ENCODE measurements at regions not wholly inside any gene's neighbourhood (a gene's known extent, or its start where the extent isn't known, plus 50 kb on each side); places are given as distances from the start of the nearest gene placed in this dataset.

DNA sequence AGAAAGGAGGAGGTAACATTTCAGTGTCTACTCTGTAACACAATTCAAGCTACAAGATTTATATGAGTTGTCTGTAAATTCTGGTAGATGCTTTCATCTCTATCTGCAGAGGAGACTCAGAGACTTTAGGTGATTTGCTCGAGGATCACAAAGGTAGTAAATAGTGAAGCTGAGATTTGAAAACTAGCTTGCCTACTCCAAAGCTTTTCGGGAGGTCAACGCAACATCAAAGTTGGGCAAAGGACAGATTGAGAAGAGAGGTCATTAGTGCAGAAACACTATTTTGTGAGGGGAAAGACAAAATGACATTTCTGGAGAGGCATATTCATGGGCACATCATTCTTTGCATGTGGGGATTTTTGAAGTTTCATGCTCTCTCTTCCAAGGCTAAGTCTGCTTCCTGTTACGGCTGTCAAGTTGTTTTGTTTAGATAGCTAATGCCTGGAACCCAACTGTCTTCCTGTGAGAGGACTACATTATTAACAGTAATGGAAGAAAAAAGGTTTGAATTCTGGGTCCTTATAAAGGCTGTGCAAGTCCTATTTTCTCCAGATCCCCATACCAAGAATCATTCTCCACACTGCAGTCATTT, 413.5 kb upstream of the ZNF462 start:
- H2AFZ ChIP-seq (ENCODE audit: low read length): no peak overlapping the region
- no peaks in the 10 kb centered on the region for H3F3A ChIP-seq (ENCODE audit: low read length, unreplicated experiment)
- TF ChIP-seq, protein P1, sequence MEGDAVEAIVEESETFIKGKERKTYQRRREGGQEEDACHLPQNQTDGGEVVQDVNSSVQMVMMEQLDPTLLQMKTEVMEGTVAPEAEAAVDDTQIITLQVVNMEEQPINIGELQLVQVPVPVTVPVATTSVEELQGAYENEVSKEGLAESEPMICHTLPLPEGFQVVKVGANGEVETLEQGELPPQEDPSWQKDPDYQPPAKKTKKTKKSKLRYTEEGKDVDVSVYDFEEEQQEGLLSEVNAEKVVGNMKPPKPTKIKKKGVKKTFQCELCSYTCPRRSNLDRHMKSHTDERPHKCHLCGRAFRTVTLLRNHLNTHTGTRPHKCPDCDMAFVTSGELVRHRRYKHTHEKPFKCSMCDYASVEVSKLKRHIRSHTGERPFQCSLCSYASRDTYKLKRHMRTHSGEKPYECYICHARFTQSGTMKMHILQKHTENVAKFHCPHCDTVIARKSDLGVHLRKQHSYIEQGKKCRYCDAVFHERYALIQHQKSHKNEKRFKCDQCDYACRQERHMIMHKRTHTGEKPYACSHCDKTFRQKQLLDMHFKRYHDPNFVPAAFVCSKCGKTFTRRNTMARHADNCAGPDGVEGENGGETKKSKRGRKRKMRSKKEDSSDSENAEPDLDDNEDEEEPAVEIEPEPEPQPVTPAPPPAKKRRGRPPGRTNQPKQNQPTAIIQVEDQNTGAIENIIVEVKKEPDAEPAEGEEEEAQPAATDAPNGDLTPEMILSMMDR (conservative IDR thresholded peaks at IDR 0.05; ENCODE audit: low read depth, low read length): no peak
- TF ChIP-seq EZH2phosphoT487 (IDR thresholded peaks at IDR 0.05; ENCODE audit: borderline replicate concordance, low read length) (no peak), EZH2 (IDR thresholded peaks at IDR 0.05; ENCODE audit: low read length, unreplicated experiment) (no peak)
- ChIA-PET CTCF (no interaction called here), POLR2A (ENCODE audit: unreplicated experiment) (no interaction called here)
- H3K4me1 ChIP-seq (ENCODE audit: insufficient read depth, low read length): no peaks in the 10 kb centered on the region
- no peaks in the 10 kb centered on the region for H3K27me3 ChIP-seq (ENCODE audit: low read length)
- H3K4me3 ChIP-seq (ENCODE audit: low read length): no peak overlapping the region
- no peaks in the 10 kb centered on the region for H3K79me2 ChIP-seq (ENCODE audit: low read length)
- no peak overlapping the region for H3K27ac ChIP-seq (ENCODE audit: low read length)
- no peak for ATAC-seq
- H3K9ac ChIP-seq (ENCODE audit: low read length): no peak overlapping the region
- no peaks in the 10 kb centered on the region for H3K36me3 ChIP-seq (ENCODE audit: low read depth, low read length)
- DNase-seq: no peak
- no peaks in the 10 kb centered on the region for H3K9me2 ChIP-seq (replicated peaks; ENCODE audit: low read length)
- H4K20me1 ChIP-seq (ENCODE audit: low read length): no peaks in the 10 kb centered on the region
- H3K4me2 ChIP-seq (ENCODE audit: low read length): no peak overlapping the region
- no TSS peak for BruUV-seq (replicated peaks)
- intact Hi-C loops (cut with micrococcal nuclease): no loop called here
- no peaks in the 10 kb centered on the region for H3K9me3 ChIP-seq (ENCODE audit: low read length)

DNA sequence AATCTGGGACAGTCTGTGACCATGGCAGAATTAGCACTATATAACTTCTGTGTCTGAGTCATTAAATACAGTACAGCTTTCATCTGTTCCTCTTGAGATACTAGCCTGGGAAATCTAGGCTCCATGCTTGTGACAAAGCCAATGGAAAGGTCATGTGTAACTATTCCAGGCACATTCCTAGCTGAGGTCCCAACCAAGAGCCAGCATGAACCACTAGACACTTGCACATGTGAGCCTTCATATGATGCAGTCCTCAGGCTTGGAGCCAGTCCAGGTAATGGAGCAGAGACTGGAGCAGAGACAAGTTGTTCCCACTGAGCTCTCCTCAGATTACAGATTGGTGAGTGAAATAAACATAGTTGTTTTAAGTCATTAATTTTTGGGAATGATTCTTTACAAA, 412.4 kb upstream of the ZNF462 start:
- no peaks in the 10 kb centered on the region for H3F3A ChIP-seq (ENCODE audit: low read length, unreplicated experiment)
- no peaks in the 10 kb centered on the region for H4K20me1 ChIP-seq (ENCODE audit: low read length)
- no peak overlapping the region for H3K9ac ChIP-seq (ENCODE audit: low read length)
- H3K4me2 ChIP-seq (ENCODE audit: low read length): no peak overlapping the region
- H3K27ac ChIP-seq (ENCODE audit: low read length): no peak overlapping the region
- H3K27me3 ChIP-seq (ENCODE audit: low read length): no peaks in the 10 kb centered on the region
- no peak for DNase-seq
- intact Hi-C loops (cut with micrococcal nuclease): no loop called here
- H3K79me2 ChIP-seq (ENCODE audit: low read length): no peaks in the 10 kb centered on the region
- ChIA-PET POLR2A (ENCODE audit: unreplicated experiment) (no interaction called here), CTCF (no interaction called here)
- no peak overlapping the region for H2AFZ ChIP-seq (ENCODE audit: low read length)
- no peaks in the 10 kb centered on the region for H3K9me2 ChIP-seq (replicated peaks; ENCODE audit: low read length)
- no peak for ATAC-seq
- no peaks in the 10 kb centered on the region for H3K9me3 ChIP-seq (ENCODE audit: low read length)
- no peak overlapping the region for H3K4me3 ChIP-seq (ENCODE audit: low read length)
- TF ChIP-seq, protein P1 (conservative IDR thresholded peaks at IDR 0.05; ENCODE audit: low read depth, low read length): no peak
- no peak for TF ChIP-seq EZH2 (IDR thresholded peaks at IDR 0.05; ENCODE audit: low read length, unreplicated experiment)
- no peak for TF ChIP-seq EZH2phosphoT487 (IDR thresholded peaks at IDR 0.05; ENCODE audit: borderline replicate concordance, low read length)
- BruUV-seq (replicated peaks): no TSS peak
- H3K36me3 ChIP-seq (ENCODE audit: low read depth, low read length): no peaks in the 10 kb centered on the region
- no peaks in the 10 kb centered on the region for H3K4me1 ChIP-seq (ENCODE audit: insufficient read depth, low read length)

DNA sequence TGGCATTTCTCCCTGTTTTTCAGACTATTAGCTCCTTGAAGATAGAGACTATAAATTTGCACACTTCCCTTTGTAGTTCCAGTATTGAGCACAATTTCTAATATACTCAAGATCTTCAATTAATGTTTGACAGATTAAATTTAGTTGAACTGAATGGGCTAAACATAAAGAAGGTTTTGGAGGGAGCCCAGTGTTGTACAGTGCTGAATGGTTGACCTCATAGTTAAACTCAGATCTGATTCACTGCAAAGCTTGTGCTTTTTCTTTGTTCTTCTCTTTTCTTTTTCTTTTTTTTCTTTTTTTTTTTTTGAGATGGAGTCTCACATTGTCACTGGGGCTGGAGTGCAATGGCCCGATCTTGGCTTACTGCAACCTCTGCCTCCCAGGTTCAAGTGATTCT, 411.7 kb upstream of the ZNF462 start:
- Histone ChIP-seq H3K27ac (ENCODE audit: low read length) (no peak overlapping the region), H3K9me3 (ENCODE audit: low read length) (no peaks in the 10 kb centered on the region), H3K79me2 (ENCODE audit: low read length) (no peaks in the 10 kb centered on the region), H4K20me1 (ENCODE audit: low read length) (no peaks in the 10 kb centered on the region), H3K9ac (ENCODE audit: low read length) (no peak overlapping the region), H3K4me3 (ENCODE audit: low read length) (no peak overlapping the region), H3K4me2 (ENCODE audit: low read length) (no peak overlapping the region), H3K27me3 (ENCODE audit: low read length) (no peaks in the 10 kb centered on the region), H3K9me2 (replicated peaks; ENCODE audit: low read length) (no peaks in the 10 kb centered on the region), H3F3A (ENCODE audit: low read length, unreplicated experiment) (no peaks in the 10 kb centered on the region), H2AFZ (ENCODE audit: low read length) (no peak overlapping the region), H3K4me1 (ENCODE audit: insufficient read depth, low read length) (no peaks in the 10 kb centered on the region), H3K36me3 (ENCODE audit: low read depth, low read length) (no peaks in the 10 kb centered on the region)
- intact Hi-C loops (cut with micrococcal nuclease): no loop called here
- no TSS peak for BruUV-seq (replicated peaks)
- ATAC-seq (no peak), DNase-seq (no peak)
- ChIA-PET CTCF (no interaction called here), POLR2A (ENCODE audit: unreplicated experiment) (no interaction called here)
- TF ChIP-seq EZH2phosphoT487 (IDR thresholded peaks at IDR 0.05; ENCODE audit: borderline replicate concordance, low read length): no peak
- no peak for TF ChIP-seq EZH2 (IDR thresholded peaks at IDR 0.05; ENCODE audit: low read length, unreplicated experiment)
- TF ChIP-seq, protein P1 (conservative IDR thresholded peaks at IDR 0.05; ENCODE audit: low read depth, low read length): no peak
